LNCAP (cell line): ENCODE measurements at regions not wholly inside any gene's neighbourhood (a gene's known extent, or its start where the extent isn't known, plus 50 kb on each side); places are given as distances from the start of the nearest gene placed in this dataset.

Experiments used
- TF ChIP-seq, protein P1 (sequence below): fragments of 450-650 bp; IDR thresholded peaks from 2 replicates; pipeline ENCODE4 v1.5.1; 2017; ENCODE audit warnings: mild to moderate bottlenecking

- TF ChIP-seq, protein P1, sequence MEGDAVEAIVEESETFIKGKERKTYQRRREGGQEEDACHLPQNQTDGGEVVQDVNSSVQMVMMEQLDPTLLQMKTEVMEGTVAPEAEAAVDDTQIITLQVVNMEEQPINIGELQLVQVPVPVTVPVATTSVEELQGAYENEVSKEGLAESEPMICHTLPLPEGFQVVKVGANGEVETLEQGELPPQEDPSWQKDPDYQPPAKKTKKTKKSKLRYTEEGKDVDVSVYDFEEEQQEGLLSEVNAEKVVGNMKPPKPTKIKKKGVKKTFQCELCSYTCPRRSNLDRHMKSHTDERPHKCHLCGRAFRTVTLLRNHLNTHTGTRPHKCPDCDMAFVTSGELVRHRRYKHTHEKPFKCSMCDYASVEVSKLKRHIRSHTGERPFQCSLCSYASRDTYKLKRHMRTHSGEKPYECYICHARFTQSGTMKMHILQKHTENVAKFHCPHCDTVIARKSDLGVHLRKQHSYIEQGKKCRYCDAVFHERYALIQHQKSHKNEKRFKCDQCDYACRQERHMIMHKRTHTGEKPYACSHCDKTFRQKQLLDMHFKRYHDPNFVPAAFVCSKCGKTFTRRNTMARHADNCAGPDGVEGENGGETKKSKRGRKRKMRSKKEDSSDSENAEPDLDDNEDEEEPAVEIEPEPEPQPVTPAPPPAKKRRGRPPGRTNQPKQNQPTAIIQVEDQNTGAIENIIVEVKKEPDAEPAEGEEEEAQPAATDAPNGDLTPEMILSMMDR = no peak
Observed at GRCh38 chr17:71438631-71439146, 682.1 kb upstream of the SOX9 start.

DNA sequence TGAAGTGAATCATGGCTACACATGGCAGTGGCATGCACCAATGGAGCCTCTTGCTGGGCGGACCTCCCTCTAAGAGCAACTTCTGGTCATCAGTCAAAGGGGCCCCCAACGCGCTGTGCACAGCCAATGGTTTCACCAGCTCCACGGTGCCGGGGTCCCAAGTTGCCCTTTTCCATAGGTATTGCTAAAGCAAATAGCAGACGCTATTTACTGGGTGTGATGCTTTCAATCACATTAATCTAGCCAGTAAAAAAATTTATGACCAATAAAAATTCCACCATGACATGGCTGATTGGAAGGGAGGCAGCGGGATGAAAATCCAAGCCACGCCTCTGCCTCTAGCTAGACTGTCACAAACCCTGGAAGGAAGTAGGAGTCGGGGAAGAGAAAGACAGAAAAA lies 680.3 kb upstream of the SOX9 start:
- TF ChIP-seq, protein P1 = no peak

GRCh38 chr17:71441098-71441497 lies 679.7 kb upstream of the SOX9 start:
- TF ChIP-seq, protein P1 = no peak

DNA sequence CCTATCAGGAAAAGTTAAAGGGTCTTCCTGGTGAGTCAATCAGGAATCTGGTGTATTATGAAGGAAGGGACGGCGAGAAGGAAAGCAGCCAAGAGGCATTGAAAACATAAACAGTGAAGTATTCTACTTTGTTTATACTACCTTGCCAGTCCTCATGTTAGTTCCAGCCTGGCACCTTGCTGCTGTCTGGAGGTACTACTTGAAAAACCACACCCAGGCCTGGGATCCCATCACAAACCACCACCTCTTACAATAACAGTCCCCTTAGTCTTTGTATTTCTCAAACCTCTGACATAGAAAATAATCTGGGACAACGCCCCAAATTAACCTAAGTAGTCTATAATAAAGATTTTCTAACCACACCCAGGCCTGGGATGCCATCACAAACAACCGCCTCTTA lies 676.7 kb upstream of the SOX9 start:
- TF ChIP-seq, protein P1 = no peak

DNA sequence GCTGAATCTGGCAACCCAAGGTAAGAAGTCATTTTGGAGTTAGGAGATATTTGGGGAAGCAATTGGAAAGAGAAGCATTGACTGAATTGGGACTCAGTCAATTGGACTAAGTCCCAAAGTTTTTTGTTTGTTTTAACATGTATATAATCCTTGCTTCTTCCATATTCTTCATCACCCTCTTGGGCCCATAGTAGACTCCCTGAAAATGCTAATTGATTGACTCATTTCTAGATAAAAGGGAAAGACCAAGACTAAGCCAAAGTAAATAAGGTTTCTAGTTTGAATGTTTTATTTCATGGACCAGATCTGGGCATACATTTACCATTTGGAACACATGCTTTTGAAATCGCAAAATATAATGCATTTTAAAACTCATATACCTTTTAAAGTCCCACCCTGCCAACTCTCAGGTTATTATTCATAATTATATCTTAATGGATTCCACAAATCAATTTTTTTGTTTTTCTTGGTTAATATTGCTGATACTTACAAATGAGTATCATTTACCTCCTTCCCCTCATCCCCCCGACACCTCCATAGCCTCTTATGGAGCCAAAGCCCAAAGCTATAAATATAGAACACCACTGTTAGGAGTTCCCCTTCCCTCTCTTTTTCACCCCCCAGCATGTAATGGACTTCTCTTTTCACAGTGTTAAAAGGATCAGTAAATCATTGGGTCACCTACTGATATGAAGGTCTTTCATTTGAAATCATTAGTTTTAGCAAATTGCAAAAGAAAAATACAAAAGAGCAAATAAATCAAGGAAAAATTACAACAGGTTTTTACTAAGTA lies 674.0 kb upstream of the SOX9 start:
- TF ChIP-seq, protein P1 = no peak

DNA sequence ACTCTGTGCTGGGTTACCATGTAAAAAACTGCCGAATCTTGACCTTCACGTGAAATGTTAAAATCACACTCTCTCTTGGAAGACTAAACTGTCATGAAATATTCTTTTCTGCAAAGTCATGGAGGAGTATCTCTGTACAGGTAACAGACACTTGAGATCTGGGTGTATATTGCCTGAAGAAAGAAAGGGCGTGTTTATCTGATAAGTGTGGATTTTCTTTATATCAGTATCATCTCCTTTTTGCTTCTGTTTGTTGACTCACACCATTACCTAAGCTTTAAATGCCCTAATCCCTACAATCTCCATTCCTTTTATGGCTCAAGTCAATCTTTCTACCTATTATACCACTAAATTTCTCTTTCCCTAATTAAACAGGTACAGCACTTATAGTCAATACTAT lies 673.2 kb upstream of the SOX9 start:
- TF ChIP-seq, protein P1 = no peak

DNA sequence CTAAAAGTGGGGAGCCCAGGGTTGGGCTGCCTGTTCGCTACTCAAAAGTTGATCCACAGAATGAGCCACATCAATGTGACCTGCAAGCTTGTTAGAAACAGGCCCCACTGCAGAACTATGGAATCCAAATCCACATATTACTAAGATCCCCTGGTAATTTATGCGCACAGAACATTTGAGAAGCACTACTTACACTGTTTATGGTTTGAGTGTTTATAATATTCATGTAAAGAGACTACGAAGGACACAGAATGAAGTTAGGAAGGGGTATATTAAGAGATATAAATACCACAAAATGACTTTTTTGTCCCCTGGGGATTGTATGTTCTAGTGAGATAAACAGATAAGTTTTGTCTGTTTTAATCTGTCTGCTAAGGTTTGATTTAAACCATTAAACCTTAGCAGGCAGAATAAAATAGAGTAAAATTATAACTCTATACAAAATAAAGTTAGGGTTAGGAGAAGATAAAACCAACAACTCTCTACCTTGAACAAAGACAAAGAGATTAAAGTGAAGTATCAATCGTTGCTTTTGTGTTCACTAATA lies 666.9 kb upstream of the SOX9 start:
- TF ChIP-seq, protein P1 = no peak
